HEK293T (cell line): ENCODE measurements at regions not wholly inside any gene's neighbourhood (a gene's known extent, or its start where the extent isn't known, plus 50 kb on each side); places are given as distances from the start of the nearest gene placed in this dataset.

Experiments used
- BHLHE40 ChIP-seq: fragments of 450-650 bp; IDR thresholded peaks from 2 replicates; pipeline ENCODE4 v1.6.1; 2016; ENCODE audit warnings: mild to moderate bottlenecking, moderate library complexity, borderline replicate concordance
- CTBP1 ChIP-seq: fragments of 450-650 bp; IDR thresholded peaks from 2 replicates; pipeline ENCODE4 v1.6.1; 2016; ENCODE audit warnings: borderline replicate concordance
- ELF4 ChIP-seq: fragments of 450-650 bp; IDR thresholded peaks from 2 replicates; pipeline ENCODE4 v1.6.1; 2017; ENCODE audit warnings: antibody characterized with exemption
- FOXA1 ChIP-seq: fragments of 450-650 bp; IDR thresholded peaks from 2 replicates; pipeline ENCODE4 v1.6.1; 2016; ENCODE audit warnings: mild to moderate bottlenecking
- FOXK2 ChIP-seq: fragments of 450-650 bp; IDR thresholded peaks from 2 replicates; pipeline ENCODE4 v1.6.1; 2016; ENCODE audit warnings: mild to moderate bottlenecking
- HDGF ChIP-seq: fragments of 450-650 bp; IDR thresholded peaks from 2 replicates; pipeline ENCODE4 v1.6.1; 2017; ENCODE audit warnings: antibody characterized with exemption, borderline replicate concordance
- L3MBTL2 ChIP-seq: fragments of 450-650 bp; conservative IDR thresholded peaks from 2 replicates; pipeline ENCODE4 v1.6.1; 2016; ENCODE audit warnings: mild to moderate bottlenecking
- NFRKB ChIP-seq: fragments of 450-650 bp; IDR thresholded peaks from 2 replicates; pipeline ENCODE4 v1.6.1; 2016; ENCODE audit warnings: mild to moderate bottlenecking, moderate library complexity
- SP1 ChIP-seq: fragments of 450-650 bp; IDR thresholded peaks from 2 replicates; pipeline ENCODE4 v1.6.1; 2017
- SUZ12 ChIP-seq: fragments of 450-650 bp; IDR thresholded peaks from 2 replicates; pipeline ENCODE4 v1.6.1; 2016; ENCODE audit warnings: mild to moderate bottlenecking
- ZNF384 ChIP-seq: fragments of 450-650 bp; IDR thresholded peaks from 2 replicates; pipeline ENCODE4 v1.6.1; 2016

DNA sequence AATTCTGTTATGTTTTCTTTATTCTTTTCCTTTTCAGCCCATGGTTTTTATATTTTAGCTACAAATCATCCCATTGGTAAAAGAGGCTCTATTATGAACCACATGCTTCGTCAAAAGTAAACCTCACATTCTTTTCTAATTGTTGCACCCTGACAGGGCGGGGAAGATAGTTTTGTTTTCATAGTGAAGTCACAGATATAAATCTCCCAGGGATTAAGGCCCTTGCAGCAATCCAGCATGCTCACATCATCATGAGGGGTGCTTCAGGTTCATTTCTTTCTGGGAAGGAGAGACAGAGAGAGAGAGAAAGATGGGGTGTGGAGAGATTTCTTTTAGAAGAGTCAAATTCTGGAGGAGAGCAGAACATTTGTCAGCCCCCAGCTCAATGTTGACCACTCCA, 124.5 kb upstream of the CDC42EP3 start:
- TF ChIP-seq L3MBTL2 (peak; percentile 50; the same call in 1 of the 2 replicates), ELF4 (no peak), ZNF384 (no peak), BHLHE40 (no peak), FOXK2 (no peak), HDGF (no peak), CTBP1 (no peak), SUZ12 (no peak), SP1 (no peak), FOXA1 (no peak), NFRKB (no peak)
